ENCODE measurements at regions not wholly inside any gene's neighbourhood (a gene's known extent, or its start where the extent isn't known, plus 50 kb on each side); places are given as distances from the start of the nearest gene placed in this dataset.
"Not testable (repeated sequence)": the region's sequence is repeated elsewhere in the genome, so short reads cannot be mapped to it uniquely, and the experiment has no call there.

- H3K27ac ChIP-seq = no peak overlapping the region
- no peaks in the 10 kb centered on the region for H3K36me3 ChIP-seq
- intact Hi-C loops (cut with DNase I) = no loop called here
- H3K27me3 ChIP-seq = no peaks in the 10 kb centered on the region
- 75 to 76% methylated on average over 8 of the region's 8 CpGs for WGBS, 2 donors
- DNase-seq = no peak
- no peak for TF ChIP-seq POLR2A (IDR thresholded peaks at IDR 0.05)
- no peak for TF ChIP-seq EP300 (IDR thresholded peaks at IDR 0.05)
- TF ChIP-seq POLR2AphosphoS5 (IDR thresholded peaks at IDR 0.05) = no peak
- TF ChIP-seq, protein P1, sequence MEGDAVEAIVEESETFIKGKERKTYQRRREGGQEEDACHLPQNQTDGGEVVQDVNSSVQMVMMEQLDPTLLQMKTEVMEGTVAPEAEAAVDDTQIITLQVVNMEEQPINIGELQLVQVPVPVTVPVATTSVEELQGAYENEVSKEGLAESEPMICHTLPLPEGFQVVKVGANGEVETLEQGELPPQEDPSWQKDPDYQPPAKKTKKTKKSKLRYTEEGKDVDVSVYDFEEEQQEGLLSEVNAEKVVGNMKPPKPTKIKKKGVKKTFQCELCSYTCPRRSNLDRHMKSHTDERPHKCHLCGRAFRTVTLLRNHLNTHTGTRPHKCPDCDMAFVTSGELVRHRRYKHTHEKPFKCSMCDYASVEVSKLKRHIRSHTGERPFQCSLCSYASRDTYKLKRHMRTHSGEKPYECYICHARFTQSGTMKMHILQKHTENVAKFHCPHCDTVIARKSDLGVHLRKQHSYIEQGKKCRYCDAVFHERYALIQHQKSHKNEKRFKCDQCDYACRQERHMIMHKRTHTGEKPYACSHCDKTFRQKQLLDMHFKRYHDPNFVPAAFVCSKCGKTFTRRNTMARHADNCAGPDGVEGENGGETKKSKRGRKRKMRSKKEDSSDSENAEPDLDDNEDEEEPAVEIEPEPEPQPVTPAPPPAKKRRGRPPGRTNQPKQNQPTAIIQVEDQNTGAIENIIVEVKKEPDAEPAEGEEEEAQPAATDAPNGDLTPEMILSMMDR (IDR thresholded peaks at IDR 0.05) = no peak
- no peaks in the 10 kb centered on the region for H3K9me3 ChIP-seq
- H3K4me1 ChIP-seq = no peaks in the 10 kb centered on the region
- H3K4me3 ChIP-seq = no peak overlapping the region
These were observed 607.4 kb upstream of the B3GAT1 start for GRCh38 chr11:135019343-135019871.

- Histone ChIP-seq H3K4me1 (no peaks in the 10 kb centered on the region), H3K4me3 (no peak overlapping the region), H3K9me3 (no peaks in the 10 kb centered on the region), H3K27me3 (no peaks in the 10 kb centered on the region), H3K27ac (no peak overlapping the region), H3K36me3 (no peaks in the 10 kb centered on the region)
- intact Hi-C loops (cut with DNase I) = no loop called here
- TF ChIP-seq POLR2A (IDR thresholded peaks at IDR 0.05) (no peak), POLR2AphosphoS5 (IDR thresholded peaks at IDR 0.05) (no peak), EP300 (IDR thresholded peaks at IDR 0.05) (no peak)
- TF ChIP-seq, protein P1 (IDR thresholded peaks at IDR 0.05) = no peak
- no peak for DNase-seq
- 78 to 82% methylated on average over 4 of the region's 4 CpGs for WGBS, 2 donors
These were observed 605.3 kb upstream of the B3GAT1 start for GRCh38 chr11:135017296-135017695.

DNA sequence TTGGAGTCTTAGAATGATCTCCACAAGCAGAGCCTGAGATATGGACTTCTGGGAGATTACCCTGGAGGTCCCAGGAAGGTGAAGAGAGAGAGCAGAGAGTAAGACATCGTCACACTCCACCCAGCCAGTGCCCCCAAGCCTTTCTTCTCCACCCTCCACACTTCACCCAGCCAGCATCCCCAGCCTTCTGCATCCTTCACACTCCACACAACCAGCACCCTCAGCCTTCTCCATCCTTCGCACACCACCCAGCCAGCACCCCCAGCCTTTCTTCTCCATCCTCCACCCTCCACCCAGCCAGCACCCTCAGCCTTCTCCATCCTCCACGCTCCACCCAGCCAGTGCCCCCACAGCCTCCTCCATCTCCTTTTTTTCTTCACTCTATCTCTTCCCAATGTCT lies 603.9 kb upstream of the B3GAT1 start:
- intact Hi-C loops (cut with DNase I) = no loop called here
- no peaks in the 10 kb centered on the region for H3K27me3 ChIP-seq
- TF ChIP-seq POLR2AphosphoS5 (IDR thresholded peaks at IDR 0.05) (no peak), POLR2A (IDR thresholded peaks at IDR 0.05) (no peak), EP300 (IDR thresholded peaks at IDR 0.05) (no peak)
- TF ChIP-seq, protein P1 (IDR thresholded peaks at IDR 0.05) = no peak
- H3K4me1 ChIP-seq = no peaks in the 10 kb centered on the region
- no peaks in the 10 kb centered on the region for H3K36me3 ChIP-seq
- H3K27ac ChIP-seq = no peak overlapping the region
- WGBS, 2 donors = 68 to 78% methylated on average over 3 of the region's 3 CpGs
- no peak overlapping the region for H3K4me3 ChIP-seq
- DNase-seq = no peak
- H3K9me3 ChIP-seq = no peaks in the 10 kb centered on the region

GRCh38 chr11:135011313-135011712 lies 599.3 kb upstream of the B3GAT1 start:
- H3K4me3 ChIP-seq; H3K27me3 ChIP-seq; H3K36me3 ChIP-seq; H3K4me1 ChIP-seq; DNase-seq; intact Hi-C loops (cut with DNase I); H3K9me3 ChIP-seq; H3K27ac ChIP-seq: not testable (repeated sequence)
- 88 to 90% methylated on average over 2 of the region's 2 CpGs for WGBS, 2 donors

- Histone ChIP-seq H3K4me1 (peaks cover 0 to 10% (median 0%) of the 10 kb centered on the region in 4 donors), H3K9me3 (no peaks in the 10 kb centered on the region), H3K36me3 (no peaks in the 10 kb centered on the region), H3K27me3 (peaks cover 0 to 20% (median 0%) of the 10 kb centered on the region in 3 donors), H3K27ac (no peak overlapping the region), H3K4me3 (no peak overlapping the region)
- WGBS, 2 donors = 71 to 81% methylated on average over 6 of the region's 6 CpGs
- TF ChIP-seq POLR2A (IDR thresholded peaks at IDR 0.05) = no peak
- no peak for TF ChIP-seq EP300 (IDR thresholded peaks at IDR 0.05)
- no peak for TF ChIP-seq POLR2AphosphoS5 (IDR thresholded peaks at IDR 0.05)
- TF ChIP-seq, protein P1 (IDR thresholded peaks at IDR 0.05) = no peak
- intact Hi-C loops (cut with DNase I) = no loop called here
- DNase-seq = no peak
These were observed 597.1 kb upstream of the B3GAT1 start for GRCh38 chr11:135009125-135009524.

All from sigmoid colon (tissue), 6 donors.